Endodermal cell (in vitro differentiated cells): ENCODE measurements at regions not wholly inside any gene's neighbourhood (a gene's known extent, or its start where the extent isn't known, plus 50 kb on each side); places are given as distances from the start of the nearest gene placed in this dataset.
"Not testable (repeated sequence)": the region's sequence is repeated elsewhere in the genome, so short reads cannot be mapped to it uniquely, and the experiment has no call there.

Experiments used
- DNase-seq: peaks from one replicate; pipeline ENCODE4 v3.0.0-alpha.2; 2017
- H3K27ac ChIP-seq: 2 replicates; pipeline ENCODE4 v1.5.1; 2013; ENCODE audit warnings: mild to moderate bottlenecking, low read depth, low read length, moderate library complexity
- H3K27me3 ChIP-seq: 2 replicates; pipeline ENCODE4 v1.6.1; 2013; ENCODE audit warnings: mild to moderate bottlenecking, low read length, moderate library complexity; ENCODE audit not compliant: insufficient read depth, control insufficient read depth, poor library complexity, severe bottlenecking
- H3K36me3 ChIP-seq: 2 replicates; pipeline ENCODE4 v1.7.0; 2013; ENCODE audit warnings: mild to moderate bottlenecking, low read length, moderate library complexity; ENCODE audit not compliant: control insufficient read depth, insufficient read depth
- H3K4me1 ChIP-seq: one replicate; pipeline ENCODE4 v1.7.0; 2013; ENCODE audit warnings: low read length; ENCODE audit not compliant: control insufficient read depth, insufficient read depth
- H3K4me3 ChIP-seq: 2 replicates; pipeline ENCODE4 v1.5.1; 2013; ENCODE audit warnings: mild to moderate bottlenecking, low read length, moderate library complexity
- H3K9ac ChIP-seq: 2 replicates; pipeline ENCODE4 v1.6.1; 2013; ENCODE audit warnings: mild to moderate bottlenecking, low read length, moderate library complexity; ENCODE audit not compliant: poor library complexity, severe bottlenecking; ENCODE audit errors: extremely low read depth
- H3K9me3 ChIP-seq: 2 replicates; pipeline ENCODE4 v1.6.1; 2013; ENCODE audit warnings: mild to moderate bottlenecking, low read length, moderate library complexity; ENCODE audit not compliant: control insufficient read depth
- H3K27ac Mint-ChIP-seq: 2 replicates; pipeline ENCODE4 v1.8.0; 2020; ENCODE audit warnings: mixed read lengths
- H3K27me3 Mint-ChIP-seq: 2 replicates; pipeline ENCODE4 v1.8.0; 2021; ENCODE audit warnings: mild to moderate bottlenecking, mixed read lengths; ENCODE audit not compliant: insufficient read depth
- H3K36me3 Mint-ChIP-seq: 2 replicates; pipeline ENCODE4 v1.8.0; 2020; ENCODE audit warnings: low read depth, mixed read lengths
- H3K4me1 Mint-ChIP-seq: 2 replicates; pipeline ENCODE4 v1.8.0; 2020; ENCODE audit warnings: mixed read lengths
- H3K4me3 Mint-ChIP-seq: 2 replicates; pipeline ENCODE4 v1.8.0; 2020; ENCODE audit warnings: mild to moderate bottlenecking, moderate library complexity, mixed read lengths
- H3K9me3 Mint-ChIP-seq: 2 replicates; pipeline ENCODE4 v1.8.0; 2020; ENCODE audit warnings: mild to moderate bottlenecking, mixed read lengths
- CTCF ChIP-seq: fragments of 200-600 bp; sonication (generic); conservative IDR thresholded peaks from 2 replicates; pipeline ENCODE4 v1.5.0; 2021; ENCODE audit warnings: antibody characterized with exemption, mild to moderate bottlenecking
- WGBS, 2 experiments: methylation state at CpG; one replicate each; pipeline versions ENCODE4 v1.1.5 to v1.1.7; 2013; ENCODE audit warnings: missing lambda C conversion rate in 2 of 2, mixed read lengths in 1 of 2; ENCODE audit not compliant: insufficient coverage in 1 of 2, insufficient read length in 1 of 2; 5-methylcytosine and 5-hydroxymethylcytosine counted together

- H3K27ac Mint-ChIP-seq: no peak overlapping the region
- 91 to 96% methylated on average over 7 to 10 of the region's 10 CpGs for WGBS, 2 experiments
- peaks cover 14% of the 10 kb centered on the region for H3K9me3 Mint-ChIP-seq
- no peak overlapping the region for H3K4me3 Mint-ChIP-seq
- no peaks in the 10 kb centered on the region for H3K27me3 ChIP-seq
- H3K4me1 Mint-ChIP-seq: no peaks in the 10 kb centered on the region
- H3K9ac ChIP-seq: no peak overlapping the region
- no peaks in the 10 kb centered on the region for H3K36me3 ChIP-seq
- no peaks in the 10 kb centered on the region for H3K4me1 ChIP-seq
- no peak for DNase-seq
- no peaks in the 10 kb centered on the region for H3K36me3 Mint-ChIP-seq
- no peak overlapping the region for H3K4me3 ChIP-seq
- TF ChIP-seq CTCF: no peak
- H3K27ac ChIP-seq: no peak overlapping the region
- peaks cover 5% of the 10 kb centered on the region for H3K9me3 ChIP-seq
- no peaks in the 10 kb centered on the region for H3K27me3 Mint-ChIP-seq
Measured at GRCh38 chr7:152579070-152579469, 96.9 kb downstream of the XRCC2 start.

GRCh38 chr7:152577339-152577738 is 98.6 kb downstream of the XRCC2 start:
- peaks cover 5% of the 10 kb centered on the region for H3K9me3 ChIP-seq
- no peak overlapping the region for H3K4me3 Mint-ChIP-seq
- H3K9ac ChIP-seq: no peak overlapping the region
- H3K4me1 Mint-ChIP-seq: no peaks in the 10 kb centered on the region
- peaks cover 14% of the 10 kb centered on the region for H3K9me3 Mint-ChIP-seq
- WGBS, 2 experiments: 46% methylated on average over 1 of the region's 1 CpG; no CpG with 5 or more reads in 1 of the 2 experiments
- TF ChIP-seq CTCF: no peak
- H3K36me3 ChIP-seq: no peaks in the 10 kb centered on the region
- H3K27me3 ChIP-seq: no peaks in the 10 kb centered on the region
- H3K27ac Mint-ChIP-seq: no peak overlapping the region
- no peaks in the 10 kb centered on the region for H3K4me1 ChIP-seq
- no peaks in the 10 kb centered on the region for H3K27me3 Mint-ChIP-seq
- no peak for DNase-seq
- H3K36me3 Mint-ChIP-seq: no peaks in the 10 kb centered on the region
- no peak overlapping the region for H3K27ac ChIP-seq
- H3K4me3 ChIP-seq: no peak overlapping the region

GRCh38 chr7:152574892-152575548 is 100.9 kb downstream of the XRCC2 start:
- Histone ChIP-seq H3K9me3 (peaks cover 5% of the 10 kb centered on the region), H3K4me3 (no peak overlapping the region), H3K36me3 (no peaks in the 10 kb centered on the region), H3K27ac (no peak overlapping the region), H3K27me3 (no peaks in the 10 kb centered on the region), H3K4me1 (no peaks in the 10 kb centered on the region), H3K9ac (no peak overlapping the region)
- Mint-ChIP-seq H3K4me3 (no peak overlapping the region), H3K36me3 (no peaks in the 10 kb centered on the region), H3K27ac (no peak overlapping the region), H3K27me3 (no peaks in the 10 kb centered on the region), H3K9me3 (peaks cover 14% of the 10 kb centered on the region), H3K4me1 (no peaks in the 10 kb centered on the region)
- no peak for DNase-seq
- WGBS, 2 experiments: 91 to 92% methylated on average over 10 to 15 of the region's 15 CpGs
- TF ChIP-seq CTCF: no peak

- not testable (repeated sequence) for H3K27ac Mint-ChIP-seq, H3K4me1 Mint-ChIP-seq, H3K36me3 ChIP-seq, H3K9me3 ChIP-seq, H3K4me1 ChIP-seq, H3K9ac ChIP-seq, H3K27ac ChIP-seq, DNase-seq, H3K4me3 ChIP-seq, H3K27me3 ChIP-seq, H3K27me3 Mint-ChIP-seq, H3K4me3 Mint-ChIP-seq, H3K36me3 Mint-ChIP-seq
- 85 to 91% methylated on average over 6 of the region's 6 CpGs for WGBS, 2 experiments
- peaks cover 14% of the 10 kb centered on the region for H3K9me3 Mint-ChIP-seq
Measured at GRCh38 chr7:152573186-152573585, 102.8 kb downstream of the XRCC2 start.
